HepG2 (cell line): ENCODE measurements at regions not wholly inside any gene's neighbourhood (a gene's known extent, or its start where the extent isn't known, plus 50 kb on each side); places are given as distances from the start of the nearest gene placed in this dataset.

Source experiments
- ATF6 ChIP-seq: sonication (generic); formaldehyde crosslinking; conservative IDR thresholded peaks from 2 replicates; pipeline ENCODE4 v1.4.0; 2020; ENCODE audit warnings: missing genetic modification reagents
- ATRX ChIP-seq: sonication (generic); formaldehyde crosslinking; IDR thresholded peaks from 2 replicates; pipeline ENCODE4 v1.4.0; 2020; ENCODE audit warnings: missing genetic modification reagents, borderline replicate concordance
- GTF3A ChIP-seq: sonication (generic); formaldehyde crosslinking; conservative IDR thresholded peaks from 2 replicates; pipeline ENCODE4 v1.4.0; 2020; ENCODE audit warnings: mild to moderate bottlenecking, missing genetic modification reagents
- HDAC1 ChIP-seq: sonication (generic); formaldehyde crosslinking; IDR thresholded peaks from 2 replicates; pipeline ENCODE4 v1.5.1; 2020; ENCODE audit warnings: mild to moderate bottlenecking, missing genetic modification reagents
- HDAC6 ChIP-seq: fragments of 200-600 bp; sonication (generic); IDR thresholded peaks from 2 replicates; pipeline ENCODE4 v1.7.0; 2017; ENCODE audit warnings: mild to moderate bottlenecking, antibody characterized with exemption, low read length, low read depth
- HES4 ChIP-seq: sonication (generic); formaldehyde crosslinking; IDR thresholded peaks from 2 replicates; pipeline ENCODE4 v1.9.0; 2021; ENCODE audit warnings: mild to moderate bottlenecking, missing genetic modification reagents, borderline replicate concordance
- JUND ChIP-seq: sonication (generic); formaldehyde crosslinking; IDR thresholded peaks from 2 replicates; pipeline ENCODE4 v1.8.0; 2022; ENCODE audit warnings: mild to moderate bottlenecking, missing genetic modification reagents
- KLF12 ChIP-seq: sonication (generic); formaldehyde crosslinking; IDR thresholded peaks from 2 replicates; pipeline ENCODE4 v1.4.0; 2020; ENCODE audit warnings: missing genetic modification reagents, borderline replicate concordance
- LCORL ChIP-seq, 2 experiments: fragments of 450-650 bp in 1 of 2; sonication (generic) in 1 of 2; formaldehyde crosslinking in 1 of 2; IDR thresholded peaks; 2 replicates each; pipeline versions ENCODE4 v1.5.0 to v1.6.1; 2017 to 2020; ENCODE audit warnings: antibody characterized with exemption in 1 of 2, missing genetic modification reagents in 1 of 2
- MATR3 ChIP-seq: sonication (generic); formaldehyde crosslinking; IDR thresholded peaks from 2 replicates; pipeline ENCODE4 v1.4.0; 2020; ENCODE audit warnings: missing genetic modification reagents
- MIXL1 ChIP-seq: IDR thresholded peaks from 2 replicates; pipeline ENCODE4 v1.6.1; 2016
- NFE2L1 ChIP-seq: sonication (generic); formaldehyde crosslinking; IDR thresholded peaks from 2 replicates; pipeline ENCODE4 v1.4.0; 2020; ENCODE audit warnings: missing genetic modification reagents, mild to moderate bottlenecking, borderline replicate concordance
- RXRB ChIP-seq: IDR thresholded peaks from 2 replicates; pipeline ENCODE4 v1.6.1; 2016; ENCODE audit warnings: borderline replicate concordance, missing genetic modification reagents, missing compliant biosample characterization
- STAG1 ChIP-seq: sonication (generic); formaldehyde crosslinking; IDR thresholded peaks from 2 replicates; pipeline ENCODE4 v1.4.0; 2020; ENCODE audit warnings: missing genetic modification reagents
- STAT5B ChIP-seq: sonication (generic); formaldehyde crosslinking; IDR thresholded peaks from 2 replicates; pipeline ENCODE4 v1.4.0; 2020; ENCODE audit warnings: missing genetic modification reagents
- TBX2 ChIP-seq: sonication (generic); formaldehyde crosslinking; IDR thresholded peaks from 2 replicates; pipeline ENCODE4 v1.5.0; 2020; ENCODE audit warnings: missing genetic modification reagents, mild to moderate bottlenecking, borderline replicate concordance
- THAP11 ChIP-seq: IDR thresholded peaks from 2 replicates; pipeline ENCODE4 v1.6.1; 2016; ENCODE audit warnings: missing biosample characterization, missing genetic modification reagents
- ZBED4 ChIP-seq: sonication (generic); formaldehyde crosslinking; IDR thresholded peaks from 2 replicates; pipeline ENCODE4 v1.4.0; 2020; ENCODE audit warnings: missing genetic modification reagents, borderline replicate concordance
- ZKSCAN5 ChIP-seq: sonication (generic); formaldehyde crosslinking; IDR thresholded peaks from 2 replicates; pipeline ENCODE4 v1.5.1; 2020; ENCODE audit warnings: mild to moderate bottlenecking, missing genetic modification reagents
- ZNF260 ChIP-seq: sonication (generic); formaldehyde crosslinking; IDR thresholded peaks from 2 replicates; pipeline ENCODE4 v1.4.0; 2020; ENCODE audit warnings: missing genetic modification reagents, low read depth, mild to moderate bottlenecking, borderline replicate concordance
- ZNF558 ChIP-seq: sonication (generic); formaldehyde crosslinking; IDR thresholded peaks from 2 replicates; pipeline ENCODE4 v1.9.0; 2022; ENCODE audit warnings: mild to moderate bottlenecking, missing genetic modification reagents, borderline replicate concordance
- ZNF614 ChIP-seq: IDR thresholded peaks from 2 replicates; pipeline ENCODE4 v1.6.1; 2018; ENCODE audit warnings: missing biosample characterization, missing genetic modification reagents, inconsistent platforms, borderline replicate concordance
- ZNF75D ChIP-seq: sonication (generic); formaldehyde crosslinking; IDR thresholded peaks from 2 replicates; pipeline ENCODE4 v1.8.1; 2023; ENCODE audit warnings: missing genetic modification reagents, mild to moderate bottlenecking, borderline replicate concordance
- TF ChIP-seq, protein P1 (sequence below): sonication (generic); formaldehyde crosslinking; IDR thresholded peaks from 2 replicates; pipeline ENCODE4 v1.8.1; 2023; ENCODE audit warnings: mild to moderate bottlenecking, missing genetic modification reagents, borderline replicate concordance
- TF ChIP-seq, protein P2 (sequence below): sonication (generic); formaldehyde crosslinking; IDR thresholded peaks from 2 replicates; pipeline ENCODE4 v1.5.1; 2020; ENCODE audit warnings: mild to moderate bottlenecking, missing genetic modification reagents, borderline replicate concordance

DNA sequence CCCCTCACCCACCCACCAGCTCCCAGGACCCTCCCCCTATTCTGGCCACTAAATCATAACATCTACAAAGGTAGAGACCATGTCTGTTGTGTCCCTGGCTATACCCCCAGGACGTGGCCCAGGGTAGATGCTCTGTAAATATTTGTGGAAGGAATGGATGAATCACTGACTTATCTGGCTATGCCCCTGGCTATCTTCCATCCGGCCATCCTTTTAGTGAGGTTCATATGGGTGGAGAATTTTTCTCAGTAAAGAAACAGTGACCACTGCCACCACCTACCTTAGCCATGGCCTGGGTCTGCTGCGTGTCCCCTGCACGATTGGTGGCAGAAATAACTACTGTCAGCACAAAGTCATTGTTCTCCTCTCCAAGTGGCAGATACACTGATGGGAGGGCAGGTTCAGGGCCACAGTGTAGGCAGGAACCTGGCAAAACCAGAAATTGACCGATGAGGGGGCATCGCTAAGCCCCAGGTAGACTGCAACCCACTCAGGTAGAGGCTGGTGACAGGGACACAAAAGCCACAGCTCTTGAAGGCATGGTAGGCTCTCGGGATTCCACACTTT, 63.1 kb upstream of the BCO1 start (continued):
- TF ChIP-seq KLF12 (no peak), HDAC1 (CRISPR knock-in tag) (peak; percentile 60), GTF3A (no peak), ATF6 (no peak), THAP11 (CRISPR knock-in tag) (no peak), ATRX (CRISPR knock-in tag) (no peak), ZNF614 (0 out of 2 replicates have a peak, but pooled peaks have one; percentile 44), STAG1 (no peak), STAT5B (CRISPR knock-in tag) (no peak), RXRB (peak; percentile 64; the same call in 1 of the 2 replicates), NFE2L1 (CRISPR knock-in tag) (no peak), TBX2 (peak; percentile 67), HES4 (no peak), ZNF75D (no peak), JUND (CRISPR knock-in tag) (no peak), MIXL1 (CRISPR knock-in tag) (peak; percentile 42; the same call in 1 of the 2 replicates), ZNF260 (CRISPR knock-in tag) (no peak), ZBED4 (no peak), ZKSCAN5 (CRISPR knock-in tag) (no peak), ZNF558 (CRISPR knock-in tag) (no peak), MATR3 (no peak), LCORL (IDR thresholded peaks at IDR 0.05) (no peak), LCORL (CRISPR knock-in tag; IDR thresholded peaks at IDR 0.05) (peak; percentile 66; the same call in 1 of the 2 replicates), HDAC6 (no peak)
- TF ChIP-seq, protein P1, sequence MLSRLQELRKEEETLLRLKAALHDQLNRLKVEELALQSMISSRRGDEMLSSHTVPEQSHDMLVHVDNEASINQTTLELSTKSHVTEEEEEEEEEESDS (CRISPR knock-in tag), result no peak
- TF ChIP-seq, protein P2, sequence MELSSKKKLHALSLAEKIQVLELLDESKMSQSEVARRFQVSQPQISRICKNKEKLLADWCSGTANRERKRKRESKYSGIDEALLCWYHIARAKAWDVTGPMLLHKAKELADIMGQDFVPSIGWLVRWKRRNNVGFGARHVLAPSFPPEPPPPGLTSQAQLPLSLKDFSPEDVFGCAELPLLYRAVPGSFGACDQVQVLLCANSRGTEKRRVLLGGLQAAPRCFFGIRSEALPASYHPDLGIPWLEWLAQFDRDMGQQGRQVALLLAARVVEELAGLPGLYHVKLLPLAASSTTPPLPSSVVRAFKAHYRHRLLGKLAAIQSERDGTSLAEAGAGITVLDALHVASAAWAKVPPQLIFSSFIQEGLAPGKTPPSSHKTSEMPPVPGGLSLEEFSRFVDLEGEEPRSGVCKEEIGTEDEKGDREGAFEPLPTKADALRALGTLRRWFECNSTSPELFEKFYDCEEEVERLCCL, result no peak
